GM12891 (cell line): ENCODE measurements at regions not wholly inside any gene's neighbourhood (a gene's known extent, or its start where the extent isn't known, plus 50 kb on each side); places are given as distances from the start of the nearest gene placed in this dataset.

ENCODE experiments used
- POLR2A ChIP-seq: IDR thresholded peaks from 2 replicates; pipeline ENCODE4 v1.6.1; 2011; ENCODE audit warnings: low read depth, low read length, control low read depth
- POLR2AphosphoS5 ChIP-seq: IDR thresholded peaks from 2 replicates; pipeline ENCODE4 v1.6.1; 2011; ENCODE audit warnings: low read depth, low read length, control low read depth
- POU2F2 ChIP-seq: IDR thresholded peaks from 2 replicates; pipeline ENCODE4 v1.6.1; 2011; ENCODE audit warnings: low read depth, mild to moderate bottlenecking, control low read depth, low read length, moderate library complexity
- TAF1 ChIP-seq: IDR thresholded peaks from 2 replicates; pipeline ENCODE4 v1.6.1; 2011; ENCODE audit warnings: low read depth, low read length, control low read depth

GRCh38 chr1:233732206-233732605 is 118.3 kb downstream of the KCNK1 start:
- TF ChIP-seq TAF1 = no peak
- no peak for TF ChIP-seq POLR2A
- TF ChIP-seq POLR2AphosphoS5 = no peak
- no peak for TF ChIP-seq POU2F2
